Adrenal gland (tissue), 9 donors: ENCODE measurements at regions not wholly inside any gene's neighbourhood (a gene's known extent, or its start where the extent isn't known, plus 50 kb on each side); places are given as distances from the start of the nearest gene placed in this dataset.

Experiments
- DNase-seq, 7 donors: peaks; one replicate each; pipeline ENCODE4 v3.0.0-alpha.2; 2019 to 2020
- H3K27ac ChIP-seq, 5 donors: fragments of 200-600 bp; sonication (generic) in 4 of 5; 1 replicate in 3 of 5; 2 replicates in 2 of 5; pipeline versions ENCODE4 v1.5.1 to v1.8.0; 2016 to 2020; ENCODE audit warnings: mild to moderate bottlenecking in 1 of 5
- H3K27me3 ChIP-seq: fragments of 200-600 bp; 2 replicates; pipeline ENCODE4 v1.8.0; 2021
- H3K36me3 ChIP-seq, 2 donors: fragments of 200-600 bp; replicated peaks in 1 of 2; 1 replicate in 1 of 2; 2 replicates in 1 of 2; pipeline versions ENCODE4 v1.5.1 to v1.8.0; 2018 to 2022
- H3K4me1 ChIP-seq, 2 donors: fragments of 200-600 bp; replicated peaks in 1 of 2; 1 replicate in 1 of 2; 2 replicates in 1 of 2; pipeline versions ENCODE4 v1.5.1 to v1.8.0; 2018 to 2021
- H3K4me3 ChIP-seq, 4 donors: fragments of 200-600 bp; sonication (generic) in 3 of 4; one replicate each; pipeline ENCODE4 v1.5.1; 2016 to 2018
- H3K9me3 ChIP-seq, 3 donors: fragments of 200-600 bp; sonication (generic) in 1 of 3; replicated peaks in 1 of 3; 1 replicate in 2 of 3; 2 replicates in 1 of 3; pipeline versions ENCODE4 v1.5.1 to v1.8.0; 2016 to 2021
- POLR2A ChIP-seq, 2 donors: fragments of 450-650 bp; IDR thresholded peaks; one replicate each; pipeline ENCODE4 v1.6.1; 2017; ENCODE audit warnings: antibody characterized with exemption in 2 of 2, mild to moderate bottlenecking in 2 of 2, moderate library complexity in 1 of 2
- WGBS, 4 donors: extraction: QIAGEN DNeasy Blood & Tissue Kit in 2 of 4; methylation state at CpG; one replicate each; pipeline versions ENCODE4 v1.1.5 to v1.1.7; 2013 to 2017; 5-methylcytosine and 5-hydroxymethylcytosine counted together
- intact Hi-C, 2 donors: fragments of 100-400 bp; cut with DNase I; formaldehyde crosslinking; loops; one replicate each; pipeline versions ENCODE4 v1.14.1 to v1.15.0; 2022 to 2023
- TF ChIP-seq, protein P1 (sequence below), 6 experiments: fragments of 450-650 bp in 4 of 6; fragments of 200-600 bp in 2 of 6; sonication (generic) in 1 of 6; IDR thresholded peaks; 1 replicate in 5 of 6; 2 replicates in 1 of 6; pipeline versions ENCODE4 v1.5.1 to v1.8.0; 2016 to 2021; ENCODE audit warnings: antibody characterized with exemption in 6 of 6, mild to moderate bottlenecking in 2 of 6, moderate library complexity in 1 of 6
- donor health status: healthy with polysubstance abuse.
- donor health status: Bipolar disorder and iron deficiency.
- donor health status: DM: yes; HTN: yes; CAD: no.
- donor health status: DM: no; HTN: no; CAD: no.
- donor health status: DM: no; HTN: no; CAD: no.

GRCh38 chr3:72555714-72556113 is 292.5 kb downstream of the SHQ1 start:
- no peaks in the 10 kb centered on the region for H3K4me1 ChIP-seq
- H3K36me3 ChIP-seq: no peaks in the 10 kb centered on the region
- intact Hi-C loops: no loop called here
- WGBS, 4 donors: 78 to 90% (median 85%) methylated on average over 2 to 4 of the region's 4 CpGs
- no peak for TF ChIP-seq POLR2A (IDR thresholded peaks at IDR 0.05)
- TF ChIP-seq, protein P1, sequence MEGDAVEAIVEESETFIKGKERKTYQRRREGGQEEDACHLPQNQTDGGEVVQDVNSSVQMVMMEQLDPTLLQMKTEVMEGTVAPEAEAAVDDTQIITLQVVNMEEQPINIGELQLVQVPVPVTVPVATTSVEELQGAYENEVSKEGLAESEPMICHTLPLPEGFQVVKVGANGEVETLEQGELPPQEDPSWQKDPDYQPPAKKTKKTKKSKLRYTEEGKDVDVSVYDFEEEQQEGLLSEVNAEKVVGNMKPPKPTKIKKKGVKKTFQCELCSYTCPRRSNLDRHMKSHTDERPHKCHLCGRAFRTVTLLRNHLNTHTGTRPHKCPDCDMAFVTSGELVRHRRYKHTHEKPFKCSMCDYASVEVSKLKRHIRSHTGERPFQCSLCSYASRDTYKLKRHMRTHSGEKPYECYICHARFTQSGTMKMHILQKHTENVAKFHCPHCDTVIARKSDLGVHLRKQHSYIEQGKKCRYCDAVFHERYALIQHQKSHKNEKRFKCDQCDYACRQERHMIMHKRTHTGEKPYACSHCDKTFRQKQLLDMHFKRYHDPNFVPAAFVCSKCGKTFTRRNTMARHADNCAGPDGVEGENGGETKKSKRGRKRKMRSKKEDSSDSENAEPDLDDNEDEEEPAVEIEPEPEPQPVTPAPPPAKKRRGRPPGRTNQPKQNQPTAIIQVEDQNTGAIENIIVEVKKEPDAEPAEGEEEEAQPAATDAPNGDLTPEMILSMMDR (IDR thresholded peaks at IDR 0.05): no peak
- no peak for DNase-seq
- H3K27me3 ChIP-seq: no peaks in the 10 kb centered on the region
- H3K27ac ChIP-seq: no peak overlapping the region
- H3K9me3 ChIP-seq: no peaks in the 10 kb centered on the region
- H3K4me3 ChIP-seq: no peak overlapping the region

DNA sequence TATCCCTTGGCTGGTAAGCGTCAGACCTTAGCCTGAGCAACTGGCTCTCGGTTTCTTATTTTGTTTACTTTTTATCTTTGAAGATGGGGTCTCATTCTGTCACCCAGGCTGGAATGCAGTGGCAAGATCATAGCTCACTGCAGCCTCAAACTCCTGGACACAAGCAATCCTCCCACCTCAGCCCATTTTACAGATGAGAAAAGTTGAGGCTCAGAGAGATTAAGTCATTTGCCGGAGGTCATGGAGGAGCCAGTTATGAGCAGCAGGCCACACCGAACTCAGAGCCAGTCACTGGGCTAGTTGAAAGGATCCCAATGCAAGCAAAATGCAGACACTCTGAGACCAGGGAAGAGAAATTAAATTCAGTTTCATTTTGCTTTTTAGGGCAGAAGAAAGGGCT is 293.6 kb downstream of the SHQ1 start:
- intact Hi-C loops: no loop called here
- H3K36me3 ChIP-seq: no peaks in the 10 kb centered on the region
- H3K4me1 ChIP-seq: no peaks in the 10 kb centered on the region
- no peaks in the 10 kb centered on the region for H3K9me3 ChIP-seq
- H3K27ac ChIP-seq: no peak overlapping the region
- H3K27me3 ChIP-seq: no peaks in the 10 kb centered on the region
- H3K4me3 ChIP-seq: no peak overlapping the region
- no peak for DNase-seq
- TF ChIP-seq, protein P1 (IDR thresholded peaks at IDR 0.05): no peak
- WGBS, 4 donors: 86 to 90% (median 88%) methylated on average over 4 of the region's 4 CpGs

DNA sequence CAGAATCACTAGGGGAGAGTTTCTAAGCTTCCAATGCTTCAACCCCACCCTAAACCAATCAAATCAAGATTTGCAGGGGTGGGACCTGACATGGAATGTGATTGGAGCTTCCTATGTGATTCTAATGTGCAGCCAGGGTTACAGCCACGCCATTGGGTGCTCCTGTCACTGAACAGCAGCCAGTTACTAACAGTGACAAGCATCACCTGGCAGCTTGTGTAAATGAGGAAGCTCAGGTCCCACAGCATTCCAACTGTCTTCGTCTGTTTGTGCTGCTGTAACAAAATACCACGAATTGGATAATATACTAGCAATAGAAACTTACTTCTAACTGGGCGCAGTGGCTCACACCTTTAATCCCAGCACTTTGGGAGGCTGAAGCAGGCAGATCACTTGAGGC is 294.9 kb downstream of the SHQ1 start:
- Histone ChIP-seq H3K36me3 (no peaks in the 10 kb centered on the region), H3K4me3 (no peak overlapping the region), H3K9me3 (no peaks in the 10 kb centered on the region), H3K4me1 (no peaks in the 10 kb centered on the region), H3K27ac (no peak overlapping the region), H3K27me3 (no peaks in the 10 kb centered on the region)
- 64 to 83% (median 74%) methylated on average over 3 to 4 of the region's 4 CpGs for WGBS, 4 donors
- DNase-seq: no peak
- intact Hi-C loops: no loop called here
- TF ChIP-seq POLR2A (IDR thresholded peaks at IDR 0.05): no peak
- TF ChIP-seq, protein P1 (IDR thresholded peaks at IDR 0.05): no peak

DNA sequence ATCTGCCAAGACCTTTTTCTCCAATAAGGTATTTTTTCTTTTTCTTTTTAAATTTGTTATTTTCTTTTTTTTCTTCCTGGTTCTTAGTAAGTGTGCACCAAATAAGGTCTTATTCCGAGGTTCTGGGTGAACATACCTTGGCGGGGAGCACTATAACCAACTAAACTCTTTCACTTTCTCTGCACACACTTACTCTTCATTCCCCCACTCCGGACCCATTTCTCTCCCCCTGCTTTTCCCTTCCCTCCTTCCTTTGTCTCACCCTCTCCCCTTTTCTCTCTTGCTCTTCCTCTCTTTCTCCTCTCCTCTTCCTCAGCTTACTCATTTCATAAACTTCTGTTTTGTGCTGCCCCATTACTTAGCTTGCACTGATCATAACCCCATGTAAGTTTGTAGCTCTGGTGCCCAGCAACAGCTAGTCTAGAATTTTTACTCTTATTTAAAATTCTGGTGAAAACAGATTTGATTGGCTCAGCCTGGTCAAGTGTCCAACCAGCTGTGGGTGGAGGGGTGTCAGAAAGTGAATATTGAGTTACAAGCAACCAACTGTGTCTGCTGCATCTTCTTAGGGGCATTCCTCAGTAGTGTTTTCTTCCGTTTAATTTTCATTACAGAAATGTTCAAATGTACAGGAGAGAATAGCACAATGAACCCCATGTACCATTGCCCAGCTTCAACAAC is 297.5 kb downstream of the SHQ1 start:
- Histone ChIP-seq H3K36me3 (no peaks in the 10 kb centered on the region), H3K27me3 (no peaks in the 10 kb centered on the region), H3K4me3 (no peak overlapping the region), H3K4me1 (no peaks in the 10 kb centered on the region), H3K27ac (no peak overlapping the region), H3K9me3 (no peaks in the 10 kb centered on the region)
- intact Hi-C loops: no loop called here
- TF ChIP-seq POLR2A (IDR thresholded peaks at IDR 0.05): no peak
- TF ChIP-seq, protein P1 (IDR thresholded peaks at IDR 0.05): no peak
- no peak for DNase-seq
- 89 to 98% (median 92%) methylated on average over 4 of the region's 4 CpGs for WGBS, 4 donors
